ENCODE measurements at regions not wholly inside any gene's neighbourhood (a gene's known extent, or its start where the extent isn't known, plus 50 kb on each side); places are given as distances from the start of the nearest gene placed in this dataset.
"Not testable (repeated sequence)": the region's sequence is repeated elsewhere in the genome, so short reads cannot be mapped to it uniquely, and the experiment has no call there.

DNA sequence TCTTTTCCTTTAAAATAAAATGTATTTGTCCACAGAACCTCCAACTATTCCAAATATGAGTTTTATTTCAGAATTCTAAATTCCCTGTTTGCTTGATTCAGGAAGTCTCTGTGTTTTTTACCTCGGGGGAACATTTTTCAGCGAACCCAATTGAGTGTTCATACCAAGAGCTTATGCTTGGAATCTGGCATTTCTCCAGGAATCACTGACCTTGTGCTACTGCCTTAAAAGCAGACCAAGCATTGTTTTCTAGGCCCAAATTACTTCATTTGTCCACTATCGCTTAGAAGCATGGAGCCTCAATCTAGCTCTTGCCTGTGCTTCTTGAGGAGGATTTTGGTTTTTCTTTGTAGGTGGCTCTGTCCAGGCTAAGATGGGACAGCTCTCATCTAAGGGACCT lies 59.4 kb downstream of the EBLN1 start:
- DNase-seq: no peak

DNA sequence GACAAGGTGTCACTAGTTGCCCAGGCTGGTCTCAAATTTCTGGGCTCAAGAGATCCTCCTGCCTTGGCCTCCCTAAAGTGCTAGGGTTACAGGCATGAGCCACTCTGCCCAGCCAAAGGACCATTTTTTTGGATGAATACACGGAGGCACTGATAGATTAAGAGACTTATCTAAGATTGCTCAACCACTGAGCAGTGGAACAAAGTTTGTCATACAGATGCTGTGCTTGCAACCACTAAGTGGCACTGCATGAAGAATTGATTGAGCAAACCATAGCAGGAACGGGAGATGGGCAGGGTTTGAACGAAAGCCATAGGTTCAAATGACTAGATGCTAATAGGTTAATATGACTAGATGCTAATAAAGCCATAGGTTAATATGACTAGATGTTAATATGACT lies 61.1 kb downstream of the EBLN1 start:
- DNase-seq: no peak

DNA sequence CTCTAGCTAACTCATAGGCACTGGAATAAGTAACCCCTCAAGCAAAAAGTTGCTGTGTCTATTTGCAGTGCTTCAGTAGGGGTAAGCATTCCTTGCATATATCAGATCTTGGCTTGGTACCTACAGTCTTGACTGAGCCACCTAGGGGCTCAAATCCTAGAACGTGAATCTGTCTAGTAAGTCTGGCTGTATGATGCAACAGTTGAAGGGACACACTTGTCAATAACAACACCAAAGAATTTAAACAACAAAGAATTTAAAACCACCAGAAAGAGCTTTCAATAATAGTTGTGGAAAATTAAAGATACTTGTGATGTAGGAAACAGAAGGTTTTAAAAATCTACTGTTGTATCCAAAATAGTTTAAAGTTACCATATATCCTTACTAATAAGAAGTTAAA lies 65.4 kb downstream of the EBLN1 start:
- no peak for DNase-seq

DNA sequence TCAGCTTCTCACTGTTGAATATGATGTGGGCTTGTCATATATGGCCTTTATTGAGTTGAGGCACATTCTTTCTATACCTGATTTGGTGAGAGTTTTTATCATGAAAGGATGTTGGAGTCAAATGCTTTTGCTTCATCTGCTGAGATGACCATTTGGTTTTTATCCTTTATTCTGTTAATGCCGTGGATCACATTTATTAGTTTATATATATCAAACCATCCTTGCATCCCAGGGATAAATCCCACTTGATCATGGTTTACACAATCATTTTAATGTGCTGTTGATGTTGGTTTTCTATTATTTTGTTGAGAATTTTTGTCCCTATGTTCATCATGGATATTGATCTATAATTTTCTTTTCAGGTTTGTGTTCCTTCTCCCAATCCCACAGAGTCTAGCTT lies 67.0 kb downstream of the EBLN1 start:
- DNase-seq: no peak

DNA sequence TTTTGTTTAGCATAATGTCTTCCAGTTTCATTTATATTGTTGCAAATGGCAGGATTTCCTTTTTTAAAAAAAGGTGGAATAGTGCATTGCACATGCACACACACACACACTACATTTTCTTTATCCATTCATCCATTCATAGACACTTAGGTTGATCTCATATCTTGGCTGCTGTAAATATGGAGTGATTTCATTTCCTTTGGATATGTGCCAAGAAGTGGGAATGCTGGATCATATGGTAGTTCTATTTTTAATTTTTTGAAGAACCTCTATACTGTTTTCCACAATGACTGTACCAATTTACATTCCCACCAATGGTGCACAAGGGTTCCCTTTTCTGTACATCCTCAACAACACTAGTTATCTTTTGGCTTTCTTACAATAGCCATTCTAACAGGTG lies 68.9 kb downstream of the EBLN1 start:
- peak; percentile 26 for DNase-seq

DNA sequence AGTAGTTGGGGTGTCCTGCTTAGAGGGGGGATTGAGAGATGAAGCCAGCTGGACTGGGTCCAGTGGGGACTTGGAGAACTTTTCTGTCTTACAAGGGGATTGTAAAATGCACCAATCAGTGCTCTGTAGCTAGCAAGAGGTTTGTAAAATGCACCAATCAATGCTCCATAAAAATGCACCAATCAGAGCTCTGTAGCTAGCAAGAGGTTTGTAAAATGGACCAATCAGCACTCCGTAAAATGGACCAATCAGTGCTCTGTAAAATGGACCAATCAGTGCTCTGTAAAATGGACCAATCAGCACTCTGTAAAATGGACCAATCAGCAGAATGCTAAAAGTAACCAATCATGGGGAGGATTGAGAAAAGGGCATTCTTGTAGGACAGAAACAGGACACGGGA lies 71.9 kb downstream of the EBLN1 start:
- DNase-seq: not testable (repeated sequence)

DNA sequence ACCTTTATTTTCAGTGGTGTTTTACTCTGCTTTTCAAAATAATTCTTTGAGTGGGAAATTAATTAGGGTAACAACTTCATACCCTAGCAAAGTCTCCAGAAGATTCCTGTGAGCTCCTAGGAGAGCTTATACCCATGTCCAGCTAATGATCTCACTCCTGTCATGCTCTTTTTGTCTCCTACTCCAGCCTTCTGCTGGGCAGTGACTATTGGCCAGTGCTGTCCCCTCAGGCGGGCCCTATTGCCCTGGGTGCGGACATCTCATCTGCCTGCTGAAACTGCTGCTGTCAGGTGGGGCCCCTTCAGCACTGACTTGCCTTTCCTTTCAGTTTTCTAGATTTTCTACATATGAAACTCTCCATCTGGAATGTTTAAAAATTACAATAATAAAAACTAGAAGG lies 80.3 kb downstream of the EBLN1 start:
- no peak for DNase-seq

DNA sequence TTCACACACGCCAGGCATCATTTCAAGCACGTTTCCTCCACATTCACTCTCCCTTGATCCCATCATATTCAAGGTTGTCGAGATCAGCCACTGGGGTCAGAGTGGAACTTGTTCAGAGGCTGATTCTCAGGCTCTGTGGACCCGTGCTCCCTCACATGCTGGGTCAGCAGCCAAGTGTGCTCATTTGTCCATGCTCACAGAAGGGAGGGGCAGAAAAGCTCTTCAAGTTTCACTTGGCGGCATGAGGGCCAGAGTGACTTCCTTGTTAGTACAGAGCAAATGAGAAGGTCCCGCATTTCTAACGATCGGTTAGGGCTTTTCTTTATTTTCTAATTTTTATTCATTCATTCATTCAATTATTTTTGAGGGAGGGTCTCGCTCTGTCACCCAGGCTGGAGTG lies 82.2 kb downstream of the EBLN1 start:
- DNase-seq: no peak

DNA sequence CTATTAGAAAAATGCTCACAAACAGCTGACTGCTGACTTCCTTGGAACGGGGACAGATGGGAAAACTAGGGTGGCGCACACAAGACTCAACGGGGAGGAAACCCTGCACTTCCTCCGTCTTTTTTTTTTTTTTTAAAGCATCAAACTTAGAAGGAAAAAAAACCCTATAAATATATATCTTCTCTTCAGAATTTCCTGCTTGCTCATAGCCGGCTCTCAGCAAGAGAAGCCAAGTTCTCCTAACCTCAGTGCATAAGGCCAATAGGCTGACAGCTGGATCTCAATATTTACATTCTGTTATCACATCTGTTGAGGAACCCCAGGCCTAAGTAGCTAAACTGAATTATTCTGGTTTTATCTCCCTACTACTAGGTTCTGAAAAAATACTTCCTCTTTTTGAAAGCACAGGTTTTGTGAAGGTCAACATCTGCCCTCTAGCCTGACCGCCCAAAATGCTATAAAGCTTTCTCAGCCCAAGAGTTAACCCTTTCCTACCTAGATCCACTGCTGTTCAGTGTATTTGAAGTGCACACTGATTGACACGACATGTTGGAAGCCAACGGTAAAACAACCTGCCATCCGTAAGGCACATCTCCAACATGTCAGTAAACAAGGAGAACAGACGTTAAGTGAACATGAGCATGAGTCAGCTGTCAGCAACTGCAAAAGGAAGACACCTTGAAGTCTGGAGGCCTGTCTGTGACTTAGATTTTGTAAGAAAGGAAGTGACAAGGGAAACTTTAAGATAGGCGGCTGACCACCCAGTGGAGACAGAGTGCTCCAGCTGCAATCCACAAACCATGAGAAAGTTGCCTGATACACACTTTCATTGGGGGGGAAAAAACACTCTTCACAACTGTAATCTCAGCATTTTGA lies 83.8 kb downstream of the EBLN1 start:
- no peak for DNase-seq

DNA sequence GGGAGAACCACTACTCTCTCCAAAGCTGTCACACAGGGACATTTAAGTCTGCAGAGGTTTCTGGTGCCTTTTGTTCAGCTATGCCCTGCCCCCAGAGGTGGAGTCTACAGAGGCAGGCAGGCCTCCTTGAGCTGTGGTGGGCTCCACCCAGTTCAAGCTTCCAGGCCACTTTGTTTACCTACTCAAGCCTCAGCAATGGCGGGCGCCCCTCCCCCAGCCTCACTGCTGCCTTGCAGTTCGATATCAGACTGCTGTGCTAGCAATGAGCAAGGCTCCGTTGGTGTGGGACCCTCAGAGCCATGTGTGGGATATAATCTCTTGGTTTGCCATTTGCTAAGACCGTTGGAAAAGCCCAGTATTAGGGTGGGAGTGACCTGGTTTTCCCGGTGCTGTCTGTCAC lies 87.0 kb downstream of the EBLN1 start:
- not testable (repeated sequence) for DNase-seq

DNA sequence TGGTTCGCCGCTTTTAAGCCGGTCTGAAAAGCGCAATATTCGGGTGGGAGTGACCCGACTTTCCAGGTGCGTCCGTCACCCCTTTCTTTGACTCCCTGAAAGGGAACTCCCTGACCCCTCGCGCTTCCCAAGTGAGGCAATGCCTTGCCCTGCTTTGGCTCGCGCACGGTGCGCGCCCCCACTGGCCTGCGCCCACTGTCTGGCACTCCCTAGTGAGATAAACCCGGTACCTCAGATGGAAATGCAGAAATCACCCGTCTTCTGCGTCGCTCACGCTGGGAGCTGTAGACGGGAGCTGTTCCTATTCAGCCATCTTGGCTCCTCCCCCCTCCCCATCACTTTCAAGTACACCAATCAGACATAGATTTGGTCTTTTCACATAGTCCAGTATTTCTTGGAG lies 88.2 kb downstream of the EBLN1 start:
- not testable (repeated sequence) for DNase-seq

DNA sequence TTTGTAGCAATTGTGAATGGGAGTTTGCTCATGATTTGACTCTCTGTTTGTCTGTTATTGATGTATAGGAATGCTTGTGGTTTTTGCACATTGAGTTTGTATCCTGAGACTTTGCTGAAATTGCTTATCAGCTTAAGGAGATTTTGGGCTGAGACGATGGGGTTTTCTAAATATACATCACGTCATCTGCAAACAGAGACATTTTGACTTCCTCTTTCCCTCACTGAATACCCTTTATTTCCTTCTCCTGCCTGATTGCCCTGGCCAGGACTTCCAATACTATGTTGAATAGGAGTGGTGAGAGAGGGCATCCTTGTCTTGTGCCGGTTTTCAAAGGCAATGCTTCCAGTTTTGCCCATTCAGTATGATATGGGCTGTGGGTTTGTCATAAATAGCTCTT lies 96.6 kb downstream of the EBLN1 start:
- DNase-seq: not testable (repeated sequence)

DNA sequence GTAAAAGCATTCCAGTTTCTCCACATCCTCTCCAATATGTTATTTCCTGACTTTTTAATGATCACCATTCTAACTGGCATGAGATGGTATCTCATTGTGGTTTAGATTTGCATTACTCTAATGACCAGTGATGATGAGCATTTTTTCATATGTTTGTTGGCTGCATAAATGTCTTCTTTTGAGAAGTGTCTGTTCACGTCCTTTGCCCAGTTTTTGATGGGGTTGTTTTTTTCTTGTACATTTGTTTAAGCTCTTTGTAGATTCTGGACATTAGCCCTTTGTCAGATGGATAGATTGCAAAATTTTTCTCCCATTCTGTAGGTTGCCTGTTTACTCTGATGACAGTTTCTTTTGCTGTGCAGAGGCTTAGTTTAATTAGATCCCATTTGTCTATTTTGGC lies 97.7 kb downstream of the EBLN1 start:
- DNase-seq: not testable (repeated sequence)

DNA sequence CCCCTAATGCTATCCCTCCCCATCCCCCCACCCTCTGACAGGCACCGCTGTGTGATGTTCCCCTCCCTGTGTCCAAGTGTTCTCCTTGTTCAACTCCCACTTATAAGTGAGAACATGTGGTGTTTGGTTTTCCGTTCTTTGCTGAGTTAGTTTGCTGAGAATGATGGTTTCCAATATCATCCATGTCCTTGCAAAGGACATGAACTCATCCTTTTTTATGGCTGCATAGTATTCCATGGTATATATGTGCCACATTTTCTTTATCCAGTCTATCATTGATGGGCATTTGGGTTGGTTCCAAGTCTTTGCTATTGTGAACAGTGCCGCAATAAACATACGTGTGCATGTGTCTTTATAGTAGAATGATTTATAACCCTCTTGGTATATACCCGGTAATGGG lies 98.2 kb downstream of the EBLN1 start:
- not testable (repeated sequence) for DNase-seq

DNA sequence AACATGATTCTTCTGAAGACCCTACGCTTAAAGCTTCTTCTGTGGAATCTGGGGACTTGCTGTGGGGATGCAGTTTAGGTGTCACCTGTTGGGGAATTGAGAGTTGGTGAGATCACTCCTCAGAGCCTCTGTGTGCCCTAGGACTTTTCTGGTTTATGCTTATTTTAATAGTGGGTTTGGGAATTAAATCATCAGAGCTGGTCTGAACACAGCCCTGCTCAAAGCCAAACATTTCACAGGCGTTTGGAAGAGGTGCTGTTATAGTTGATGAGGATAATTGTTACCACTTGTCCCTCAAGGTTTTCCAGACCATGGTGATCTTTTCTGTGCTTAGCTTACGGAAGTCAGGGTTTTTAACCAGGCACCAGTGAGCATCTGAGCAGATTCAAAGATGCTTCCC lies 106.1 kb downstream of the EBLN1 start:
- no peak for DNase-seq

DNA sequence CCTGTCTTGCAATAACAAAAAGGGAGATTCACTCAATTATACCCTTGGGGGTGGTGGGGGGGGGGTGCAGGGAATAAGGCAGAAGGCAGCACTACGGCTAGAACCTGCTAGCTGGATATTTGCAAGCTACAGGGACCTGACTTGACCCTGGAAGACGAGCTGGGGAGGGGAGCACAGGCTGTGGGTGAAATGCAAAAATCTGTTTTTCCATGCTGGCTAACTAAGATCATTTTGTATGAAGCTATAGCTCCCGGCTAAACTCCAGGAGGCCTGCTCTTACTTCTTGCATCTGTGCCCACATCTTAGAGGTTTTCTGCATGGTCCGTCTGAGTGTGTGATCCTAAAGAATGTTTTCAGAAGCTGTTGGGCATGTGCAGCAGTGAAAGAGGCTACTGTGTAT lies 106.6 kb downstream of the EBLN1 start:
- DNase-seq: no peak

DNA sequence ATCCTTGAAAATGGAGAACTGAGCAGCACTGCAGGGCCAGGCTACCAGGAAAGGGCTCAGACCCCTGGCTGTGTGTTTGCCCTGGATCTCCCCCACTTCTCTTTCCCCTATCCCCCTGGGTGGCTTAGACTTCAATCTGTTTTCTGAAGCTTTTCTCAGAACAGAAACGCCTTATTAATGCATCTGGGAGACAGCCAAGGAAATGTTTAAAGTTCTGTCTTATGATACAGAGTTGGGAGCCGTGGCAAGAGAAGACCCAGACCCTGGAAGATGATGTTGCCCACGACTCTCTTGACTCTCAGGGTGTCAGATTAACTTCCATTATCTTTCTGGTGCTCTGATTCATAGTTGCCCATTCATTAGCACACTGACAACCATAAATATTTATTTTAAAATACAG lies 107.1 kb downstream of the EBLN1 start:
- no peak for DNase-seq

DNA sequence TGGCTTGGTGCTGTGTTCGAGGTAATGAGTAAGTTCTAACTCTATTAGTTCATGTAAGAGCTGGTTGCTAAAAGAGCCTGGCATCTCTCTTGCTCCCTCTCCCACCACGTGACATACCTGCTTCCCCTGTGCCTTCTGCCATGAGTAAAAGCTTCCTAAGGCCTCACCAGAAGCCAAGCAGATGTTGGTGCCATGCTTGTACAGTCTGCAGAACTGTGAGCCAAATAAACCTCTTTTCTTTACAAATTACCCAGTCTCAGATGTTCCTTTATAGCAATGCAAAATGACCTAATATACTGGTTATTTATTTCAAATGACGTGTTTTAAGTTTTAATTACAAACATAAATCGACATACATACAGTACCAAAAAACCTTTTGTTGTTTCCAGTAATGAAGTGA lies 101.7 kb upstream of the DNAJC1 start:
- DNase-seq: no peak

DNA sequence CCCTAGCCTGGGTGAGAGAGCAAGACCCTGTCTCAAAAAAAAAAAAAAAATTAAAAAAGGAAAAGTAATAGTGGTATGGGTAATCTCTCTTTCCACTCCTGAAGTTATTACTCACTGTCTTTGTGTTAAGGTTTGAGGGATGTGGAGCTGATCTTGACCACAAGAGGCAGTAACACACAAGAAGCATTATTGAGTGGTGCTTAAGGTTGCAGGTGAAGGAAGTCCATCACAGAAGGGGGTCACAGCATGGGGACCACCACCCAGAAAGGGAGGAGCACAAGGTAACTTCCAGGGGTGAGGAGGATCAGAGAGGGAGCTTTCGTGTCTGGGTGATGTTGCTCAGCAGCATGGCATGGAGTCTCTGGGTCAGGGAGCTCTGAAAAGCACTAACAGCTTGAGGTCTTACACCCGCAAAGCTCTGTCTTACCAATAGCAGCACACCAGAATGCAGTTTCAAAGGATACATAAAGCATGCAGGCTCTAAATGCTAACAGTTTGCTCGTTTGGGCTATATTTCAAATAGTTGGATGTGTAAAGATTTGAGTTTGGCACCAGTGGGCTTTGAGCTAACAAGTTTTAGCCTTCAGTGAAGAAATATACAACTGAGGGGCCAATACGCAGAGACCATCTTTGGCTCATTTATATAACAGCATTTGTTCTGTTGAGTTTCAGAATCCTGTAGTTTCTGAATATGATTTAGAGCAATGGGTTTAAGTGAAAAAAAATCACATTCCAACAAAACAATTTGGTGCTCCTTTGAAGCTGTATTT lies 100.4 kb upstream of the DNAJC1 start:
- no peak for DNase-seq

DNA sequence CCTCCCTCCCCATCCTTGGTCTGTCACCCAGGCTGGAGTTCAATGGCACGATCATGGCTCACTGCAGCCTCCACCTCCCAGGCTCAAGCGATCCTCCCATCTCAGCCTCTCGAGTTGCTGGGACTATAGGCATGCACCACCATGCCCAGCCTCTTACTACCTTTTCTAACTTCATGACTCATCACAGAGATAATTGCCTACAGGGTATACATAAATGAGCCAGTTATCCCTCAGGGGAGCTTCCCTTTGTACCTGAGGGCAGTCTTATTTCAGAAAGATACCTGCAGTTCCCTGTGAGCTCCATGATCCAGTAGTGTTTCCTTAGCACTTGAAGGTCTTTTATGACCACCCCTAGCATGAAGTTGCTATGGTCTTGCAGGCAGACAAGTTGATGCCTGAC lies 94.2 kb upstream of the DNAJC1 start:
- DNase-seq: no peak

DNA sequence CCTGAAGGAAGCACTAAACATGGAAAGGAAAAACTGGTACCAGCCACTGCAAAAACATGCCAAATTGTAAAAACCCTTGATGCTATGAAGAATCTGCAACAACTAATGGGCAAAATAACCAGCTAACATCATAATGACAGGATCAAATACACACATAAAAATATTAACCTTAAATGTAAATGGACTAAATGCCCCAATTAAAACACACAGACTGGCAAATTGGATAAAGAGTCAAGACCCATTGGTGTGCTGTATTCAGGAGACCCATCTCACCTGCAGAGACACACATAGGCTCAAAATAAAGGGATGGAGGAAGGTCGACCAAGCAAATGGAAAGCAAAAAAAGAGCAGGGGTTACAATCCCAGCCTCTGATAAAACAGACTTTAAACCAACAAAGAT lies 87.7 kb upstream of the DNAJC1 start:
- not testable (repeated sequence) for DNase-seq

DNA sequence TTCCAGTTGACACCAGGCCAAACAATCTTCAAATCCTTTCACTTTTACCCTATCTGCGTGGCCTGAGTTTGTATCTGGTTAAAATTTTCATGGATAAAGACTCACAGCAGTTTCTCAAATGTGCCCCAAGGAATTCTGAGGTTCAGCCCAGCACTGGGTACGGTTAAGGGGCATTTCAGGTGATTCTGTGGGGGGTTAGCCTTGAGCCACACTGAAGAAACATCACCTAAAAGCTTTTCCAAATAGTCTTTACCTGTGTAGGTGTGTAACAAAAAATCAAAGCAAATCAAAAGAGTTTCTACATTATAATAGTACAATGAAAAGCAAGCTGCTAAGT lies 83.8 kb upstream of the DNAJC1 start:
- DNase-seq: no peak

DNA sequence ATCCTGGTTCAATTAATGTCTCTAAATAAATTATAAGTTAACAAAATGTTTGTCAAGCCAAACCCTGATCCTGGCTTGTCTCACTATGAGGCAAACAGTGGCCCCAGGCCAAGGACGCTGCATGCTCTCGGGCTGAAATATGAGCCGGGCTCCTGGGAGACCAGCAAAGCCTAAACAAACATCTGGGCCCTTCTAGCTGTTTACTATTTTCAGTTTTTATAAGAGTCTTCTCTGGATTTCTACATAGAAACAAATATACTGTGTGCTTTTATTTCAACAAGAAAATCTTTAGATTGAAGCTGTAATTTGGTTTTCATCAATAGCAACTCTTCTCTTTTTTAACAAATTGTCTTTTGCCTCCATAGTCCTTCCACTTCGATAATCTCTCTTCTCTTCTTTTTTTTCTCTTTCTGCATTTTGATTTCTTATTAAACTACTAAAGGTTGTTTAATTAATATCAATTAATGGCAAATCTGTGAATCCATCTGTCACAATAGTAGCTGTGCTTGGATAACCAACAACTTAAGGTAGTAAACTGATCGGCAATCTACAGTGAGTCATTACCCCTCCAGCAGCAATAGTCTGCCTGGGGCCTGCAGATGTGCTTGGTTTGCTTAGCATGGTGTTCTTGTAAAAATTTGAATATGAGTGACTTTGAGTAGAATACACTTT lies 83.3 kb upstream of the DNAJC1 start:
- peak; percentile 65 for DNase-seq

DNA sequence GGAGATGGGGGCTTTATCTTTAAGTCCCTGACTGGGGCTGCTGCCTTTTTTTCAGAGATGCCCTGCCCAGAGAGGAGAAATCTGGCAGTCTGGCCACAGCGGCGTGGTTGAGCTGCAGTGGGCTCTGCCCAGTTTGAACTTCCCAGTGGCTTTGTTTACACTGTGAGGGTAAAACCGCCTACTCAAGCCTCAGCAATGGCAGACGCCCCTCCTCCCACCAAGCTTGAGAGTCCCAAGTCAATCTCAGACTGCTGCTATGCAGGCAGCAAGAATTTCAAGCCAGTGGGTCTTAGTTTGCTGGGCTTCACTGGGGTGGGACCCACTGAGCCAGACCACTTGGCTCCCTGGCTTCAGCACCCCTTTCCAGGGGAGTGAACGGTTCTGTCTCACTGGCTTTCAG lies 76.4 kb upstream of the DNAJC1 start:
- DNase-seq: not testable (repeated sequence)

Data from NCI-H1105 treated with DMSO at 0.1 percent for 48 hours (cell line).